Limb (tissue), 2 donors: ENCODE measurements at regions not wholly inside any gene's neighbourhood (a gene's known extent, or its start where the extent isn't known, plus 50 kb on each side); places are given as distances from the start of the nearest gene placed in this dataset.
"Not testable (repeated sequence)": the region's sequence is repeated elsewhere in the genome, so short reads cannot be mapped to it uniquely, and the experiment has no call there.

Experiments used
- DNase-seq, 2 donors: peaks; one replicate each; pipeline ENCODE4 v3.0.0-alpha.2; 2016; ENCODE audit errors: extremely low spot score in 2 of 2

- DNase-seq = no peak
Measured at GRCh38 chr18:56443166-56443907, 195.1 kb downstream of the TXNL1 start.

- DNase-seq = not testable (repeated sequence)
Measured at GRCh38 chr18:56438480-56438879, 199.9 kb downstream of the TXNL1 start.

GRCh38 chr18:56436651-56437050, 201.7 kb downstream of the TXNL1 start:
- DNase-seq = no peak

GRCh38 chr18:56433919-56434318, 204.5 kb downstream of the TXNL1 start:
- no peak for DNase-seq

GRCh38 chr18:56431551-56431950, 206.8 kb downstream of the TXNL1 start:
- DNase-seq = no peak

GRCh38 chr18:56423626-56424025, 214.8 kb downstream of the TXNL1 start:
- no peak for DNase-seq

- DNase-seq = no peak
Measured at GRCh38 chr18:56421647-56422046, 216.7 kb downstream of the TXNL1 start.

GRCh38 chr18:56420868-56421267, 217.5 kb downstream of the TXNL1 start:
- DNase-seq = not testable (repeated sequence)

GRCh38 chr18:56414357-56414756, 224.0 kb downstream of the TXNL1 start:
- no peak for DNase-seq

GRCh38 chr18:56413862-56414261, 224.5 kb downstream of the TXNL1 start:
- no peak for DNase-seq

GRCh38 chr18:56412951-56413350, 225.4 kb downstream of the TXNL1 start:
- no peak for DNase-seq

GRCh38 chr18:56409736-56410135, 228.7 kb downstream of the TXNL1 start:
- DNase-seq = no peak

GRCh38 chr18:56407646-56408180, 230.7 kb downstream of the TXNL1 start:
- DNase-seq = no peak

GRCh38 chr18:56402872-56403516, 235.4 kb downstream of the TXNL1 start:
- no peak for DNase-seq

GRCh38 chr18:56393870-56394269, 244.5 kb downstream of the TXNL1 start:
- DNase-seq = no peak

- DNase-seq = no peak
Measured at GRCh38 chr18:56391931-56392590, 246.3 kb downstream of the TXNL1 start.

GRCh38 chr18:56390626-56391025, 247.8 kb downstream of the TXNL1 start:
- DNase-seq = no peak

GRCh38 chr18:56389190-56389589, 249.2 kb downstream of the TXNL1 start:
- no peak for DNase-seq

GRCh38 chr18:56388571-56388970, 249.8 kb downstream of the TXNL1 start:
- DNase-seq = no peak

- peak in 1 of 2 donors; percentile 15 for DNase-seq
Measured at GRCh38 chr18:56386856-56387255, 251.5 kb downstream of the TXNL1 start.

- DNase-seq = no peak
Measured at GRCh38 chr18:56383349-56383748, 255.0 kb downstream of the TXNL1 start.

- DNase-seq = no peak
Measured at GRCh38 chr18:56382541-56382940, 255.9 kb downstream of the TXNL1 start.
